ENCODE measurements at regions not wholly inside any gene's neighbourhood (a gene's known extent, or its start where the extent isn't known, plus 50 kb on each side); places are given as distances from the start of the nearest gene placed in this dataset.

GRCh38 chr4:157889788-157890187, 283.0 kb downstream of the GASK1B start:
- Histone ChIP-seq H3K27ac (no peak overlapping the region), H3K36me3 (no peaks in the 10 kb centered on the region), H3K4me1 (no peaks in the 10 kb centered on the region), H3K27me3 (replicated peaks in 1 of 7) (no peaks in the 10 kb centered on the region), H3K9me3 (no peaks in the 10 kb centered on the region), H3K4me3 (no peak overlapping the region)
- TF ChIP-seq CTCF (IDR thresholded peaks at IDR 0.05 in 8 of 11, conservative IDR thresholded peaks at IDR 0.05 in 3 of 11), result no peak
- no peak for TF ChIP-seq POLR2AphosphoS5 (IDR thresholded peaks at IDR 0.05)
- no peak for TF ChIP-seq POLR2A (IDR thresholded peaks at IDR 0.05)
- 86 to 98% (median 88%) methylated on average over 2 of the region's 2 CpGs for WGBS, 5 donors
- intact Hi-C loops (cut with DNase I; ENCODE audit: low total_unique reads), result no loop called here
- DNase-seq, result no peak

- Histone ChIP-seq H3K9me3 (no peaks in the 10 kb centered on the region), H3K4me1 (no peaks in the 10 kb centered on the region), H3K36me3 (no peaks in the 10 kb centered on the region), H3K4me3 (no peak overlapping the region), H3K27ac (no peak overlapping the region), H3K27me3 (replicated peaks in 1 of 7) (no peaks in the 10 kb centered on the region)
- intact Hi-C loops (cut with DNase I; ENCODE audit: low total_unique reads), result no loop called here
- 72 to 84% (median 81%) methylated on average over 4 of the region's 4 CpGs for WGBS, 5 donors
- no peak for DNase-seq
- no peak for TF ChIP-seq CTCF (IDR thresholded peaks at IDR 0.05 in 8 of 11, conservative IDR thresholded peaks at IDR 0.05 in 3 of 11)
- no peak for TF ChIP-seq POLR2A (IDR thresholded peaks at IDR 0.05)
Observed at GRCh38 chr4:157888281-157888680, 284.5 kb downstream of the GASK1B start.

GRCh38 chr4:157887316-157887715, 285.5 kb downstream of the GASK1B start:
- Histone ChIP-seq H3K9me3 (no peaks in the 10 kb centered on the region), H3K27ac (no peak overlapping the region), H3K4me3 (no peak overlapping the region), H3K27me3 (replicated peaks in 1 of 7) (no peaks in the 10 kb centered on the region), H3K36me3 (no peaks in the 10 kb centered on the region), H3K4me1 (no peaks in the 10 kb centered on the region)
- intact Hi-C loops (cut with DNase I; ENCODE audit: low total_unique reads), result no loop called here
- TF ChIP-seq CTCF (IDR thresholded peaks at IDR 0.05 in 8 of 11, conservative IDR thresholded peaks at IDR 0.05 in 3 of 11) (no peak), POLR2AphosphoS5 (IDR thresholded peaks at IDR 0.05) (no peak), POLR2A (IDR thresholded peaks at IDR 0.05) (no peak)
- 61 to 69% (median 67%) methylated on average over 3 of the region's 3 CpGs for WGBS, 5 donors
- DNase-seq, result no peak

- TF ChIP-seq POLR2A (IDR thresholded peaks at IDR 0.05) (no peak), CTCF (IDR thresholded peaks at IDR 0.05 in 8 of 11, conservative IDR thresholded peaks at IDR 0.05 in 3 of 11) (no peak), POLR2AphosphoS5 (IDR thresholded peaks at IDR 0.05) (no peak)
- H3K9me3 ChIP-seq, result no peaks in the 10 kb centered on the region
- 83 to 90% (median 85%) methylated on average over 3 of the region's 3 CpGs for WGBS, 5 donors
- H3K4me1 ChIP-seq, result no peaks in the 10 kb centered on the region
- intact Hi-C loops (cut with DNase I; ENCODE audit: low total_unique reads), result no loop called here
- H3K27ac ChIP-seq, result no peak overlapping the region
- no peak overlapping the region for H3K4me3 ChIP-seq
- no peaks in the 10 kb centered on the region for H3K27me3 ChIP-seq (replicated peaks in 1 of 7)
- H3K36me3 ChIP-seq, result no peaks in the 10 kb centered on the region
- no peak for DNase-seq
Observed at GRCh38 chr4:157886645-157887044, 286.2 kb downstream of the GASK1B start.

Data from spleen (tissue), 11 donors.